HL-60 (cell line): ENCODE measurements at regions not wholly inside any gene's neighbourhood (a gene's known extent, or its start where the extent isn't known, plus 50 kb on each side); places are given as distances from the start of the nearest gene placed in this dataset.

Experiments
- DNase-seq, 2 experiments: peaks; one replicate each; pipeline ENCODE4 v3.0.0-alpha.2; 2010 to 2020; ENCODE audit warnings: low read depth in 1 of 2, low spot score in 1 of 2
- H3K27ac ChIP-seq: fragments of 250-450 bp; sonication (Bioruptor Pico); replicated peaks from 2 replicates; pipeline ENCODE4 v1.5.1; 2020; ENCODE audit warnings: mild to moderate bottlenecking, moderate library complexity
- H3K27me3 ChIP-seq: fragments of 250-450 bp; sonication (Bioruptor Pico); 2 replicates; pipeline ENCODE4 v1.5.1; 2021; ENCODE audit warnings: mild to moderate bottlenecking, moderate library complexity; ENCODE audit not compliant: insufficient read depth, poor library complexity, severe bottlenecking
- H3K4me3 ChIP-seq: replicated peaks from 2 replicates; pipeline ENCODE4 v1.5.1; 2011; ENCODE audit warnings: mild to moderate bottlenecking, control low read depth, low read length; ENCODE audit not compliant: insufficient read depth
- CTCF ChIP-seq: IDR thresholded peaks from one replicate; pipeline ENCODE4 v1.5.1; 2011; ENCODE audit warnings: low read length, control low read depth, inconsistent platforms; ENCODE audit not compliant: insufficient read depth
- GABPA ChIP-seq: IDR thresholded peaks from 2 replicates; pipeline ENCODE4 v1.6.1; 2012; ENCODE audit warnings: low read depth
- POLR2AphosphoS5 ChIP-seq: IDR thresholded peaks from 2 replicates; pipeline ENCODE4 v1.6.1; 2012; ENCODE audit warnings: low read depth
- REST ChIP-seq: IDR thresholded peaks from 2 replicates; pipeline ENCODE4 v1.6.1; 2012; ENCODE audit warnings: low read depth; ENCODE audit not compliant: insufficient replicate concordance
- SPI1 ChIP-seq: IDR thresholded peaks from 2 replicates; pipeline ENCODE4 v1.6.1; 2012; ENCODE audit warnings: low read depth, mild to moderate bottlenecking, borderline replicate concordance

- H3K27ac ChIP-seq = no peak overlapping the region
- H3K27me3 ChIP-seq = no peaks in the 10 kb centered on the region
- TF ChIP-seq SPI1 (no peak), GABPA (no peak), CTCF (no peak), POLR2AphosphoS5 (no peak), REST (no peak)
- no peak overlapping the region for H3K4me3 ChIP-seq
- no peak for DNase-seq
These were observed 459.1 kb upstream of the BCHE start for GRCh38 chr3:166296179-166296783.

GRCh38 chr3:166291186-166291955 is 454.1 kb upstream of the BCHE start:
- Histone ChIP-seq H3K4me3 (no peak overlapping the region), H3K27me3 (no peaks in the 10 kb centered on the region), H3K27ac (no peak overlapping the region)
- TF ChIP-seq GABPA (no peak), SPI1 (no peak), CTCF (no peak), POLR2AphosphoS5 (no peak), REST (no peak)
- DNase-seq = no peak

- Histone ChIP-seq H3K4me3 (no peak overlapping the region), H3K27ac (peak overlapping the region; percentile 35), H3K27me3 (no peaks in the 10 kb centered on the region)
- peak; percentile 1 to 38 for DNase-seq
- TF ChIP-seq CTCF (no peak), SPI1 (peak; percentile 37; the same call in 1 of the 2 replicates), POLR2AphosphoS5 (no peak)
These were observed 447.8 kb upstream of the BCHE start for GRCh38 chr3:166285001-166285400.
